Ovary (tissue), 7 donors: ENCODE measurements at regions not wholly inside any gene's neighbourhood (a gene's known extent, or its start where the extent isn't known, plus 50 kb on each side); places are given as distances from the start of the nearest gene placed in this dataset.

Experiments used
- DNase-seq, 5 donors: peaks; one replicate each; pipeline ENCODE4 v3.0.0-alpha.2; 2019 to 2020
- H3K27ac ChIP-seq, 2 donors: fragments of 200-600 bp; one replicate each; pipeline versions ENCODE4 v1.5.1 to v1.8.0; 2019 to 2022
- H3K27me3 ChIP-seq: fragments of 200-600 bp; one replicate; pipeline ENCODE4 v1.8.0; 2022
- H3K36me3 ChIP-seq: fragments of 200-600 bp; sonication (generic); one replicate; pipeline ENCODE4 v1.5.1; 2019
- H3K4me1 ChIP-seq: one replicate; pipeline ENCODE4 v1.8.1; 2013; ENCODE audit warnings: mild to moderate bottlenecking, moderate library complexity; ENCODE audit not compliant: insufficient read depth
- H3K4me3 ChIP-seq: fragments of 200-600 bp; sonication (generic); one replicate; pipeline ENCODE4 v1.5.1; 2017
- H3K9me3 ChIP-seq, 2 donors: fragments of 200-600 bp in 1 of 2; sonication (generic) in 1 of 2; one replicate each; pipeline versions ENCODE4 v1.5.1 to v1.8.1; 2013 to 2019; ENCODE audit warnings: mild to moderate bottlenecking in 1 of 2, moderate library complexity in 1 of 2
- CTCF ChIP-seq, 3 donors: fragments of 450-650 bp in 2 of 3; fragments of 200-600 bp in 1 of 3; IDR thresholded peaks; one replicate each; pipeline versions ENCODE4 v1.5.1 to v1.8.0; 2016 to 2022; ENCODE audit warnings: antibody characterized with exemption in 3 of 3, mild to moderate bottlenecking in 1 of 3
- EP300 ChIP-seq: sonication (generic); formaldehyde crosslinking; IDR thresholded peaks from one replicate; pipeline ENCODE4 v1.6.1; 2017; ENCODE audit warnings: antibody characterized with exemption
- POLR2A ChIP-seq: fragments of 450-650 bp; IDR thresholded peaks from one replicate; pipeline ENCODE4 v1.6.1; 2017; ENCODE audit warnings: antibody characterized with exemption, mild to moderate bottlenecking, moderate library complexity
- WGBS, 3 donors: extraction: QIAGEN DNeasy Blood & Tissue Kit in 1 of 3; methylation state at CpG; one replicate each; pipeline versions ENCODE4 v1.1.5 to v1.1.7; 2013 to 2017; 5-methylcytosine and 5-hydroxymethylcytosine counted together
- intact Hi-C, 4 donors: fragments of 100-400 bp; cut with DNase I; formaldehyde crosslinking; loops; one replicate each; pipeline versions ENCODE4 v1.11.0 to v1.15.1; 2022 to 2023
- donor health status: DM: no; HTN: no; CAD: no; lungs with moderate emphysema.
- donor health status: DM: no; HTN: no; CAD: no.
- donor health status: Bipolar disorder and iron deficiency.
- donor health status: DM: no; HTN: no; CAD: no.
- donor health status: DM: yes; HTN: yes; CAD: no.

DNA sequence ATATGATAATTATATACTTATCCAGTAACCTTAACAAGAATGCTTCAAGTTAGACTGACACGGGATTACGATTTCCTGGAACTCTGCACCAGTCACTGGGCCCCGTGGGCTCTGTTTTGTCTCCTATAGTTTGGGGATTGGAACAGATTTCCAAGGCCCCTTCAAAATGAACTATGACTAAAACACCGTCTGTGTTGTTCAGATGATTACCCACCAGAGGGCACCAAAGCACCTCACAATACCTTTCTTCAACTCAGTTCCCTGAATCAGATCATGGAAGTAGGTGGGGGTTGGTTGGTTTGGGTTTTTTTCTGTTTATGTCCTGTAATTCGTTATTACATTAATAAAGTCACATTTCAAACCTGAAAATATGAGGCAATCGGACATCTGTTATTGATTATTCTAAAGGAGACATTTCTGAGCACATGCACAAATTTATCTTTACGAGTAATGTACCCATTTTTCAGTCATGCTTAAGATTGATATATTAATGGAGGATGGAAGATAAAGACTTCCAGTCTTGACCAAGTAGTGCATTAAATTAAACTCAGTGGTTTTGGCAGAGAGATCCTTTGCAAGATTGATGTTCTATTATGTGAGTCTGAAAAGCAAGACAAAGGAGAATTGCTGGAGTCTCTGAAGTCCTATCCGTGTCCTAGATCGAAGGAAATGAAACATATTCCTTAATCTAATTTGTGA lies 112.0 kb upstream of the COL21A1 start:
- Histone ChIP-seq H3K36me3 (no peaks in the 10 kb centered on the region), H3K27me3 (no peaks in the 10 kb centered on the region), H3K27ac (no peak overlapping the region), H3K4me1 (no peaks in the 10 kb centered on the region), H3K9me3 (no peaks in the 10 kb centered on the region), H3K4me3 (no peak overlapping the region)
- TF ChIP-seq POLR2A, result no peak
- peak; percentile 77 to 89 (median 86) for TF ChIP-seq CTCF (IDR thresholded peaks at IDR 0.05)
- no peak for TF ChIP-seq EP300
- 26 to 32% (median 32%) methylated on average over 9 of the region's 9 CpGs for WGBS, 3 donors
- DNase-seq, result peak in 4 of 5 donors; percentile 43 to 81 (median 62)
- intact Hi-C loops, result no loop called here

- TF ChIP-seq EP300 (no peak), POLR2A (no peak), CTCF (IDR thresholded peaks at IDR 0.05) (no peak)
- Histone ChIP-seq H3K27ac (no peak overlapping the region), H3K27me3 (no peaks in the 10 kb centered on the region), H3K4me1 (no peaks in the 10 kb centered on the region), H3K9me3 (no peaks in the 10 kb centered on the region), H3K36me3 (no peaks in the 10 kb centered on the region), H3K4me3 (no peak overlapping the region)
- 74 to 82% (median 77%) methylated on average over 6 of the region's 6 CpGs for WGBS, 3 donors
- intact Hi-C loops, result loop anchor here in 1 of 4 donors (2.0 kb wide), 1 partner anchor 237 kb away; no protein-coding TSS in a partner anchor
- no peak for DNase-seq
Measured at GRCh38 chr6:56357616-56358373, 110.4 kb upstream of the COL21A1 start.

GRCh38 chr6:56356426-56356825 lies 109.0 kb upstream of the COL21A1 start:
- no peaks in the 10 kb centered on the region for H3K27me3 ChIP-seq
- H3K27ac ChIP-seq, result no peak overlapping the region
- no peak for DNase-seq
- intact Hi-C loops, result loop anchor here in 1 of 4 donors (2.0 kb wide), 1 partner anchor 238 kb away; no protein-coding TSS in a partner anchor
- H3K4me3 ChIP-seq, result no peak overlapping the region
- H3K4me1 ChIP-seq, result no peaks in the 10 kb centered on the region
- TF ChIP-seq EP300 (no peak), POLR2A (no peak), CTCF (IDR thresholded peaks at IDR 0.05) (no peak)
- 6 to 18% (median 13%) methylated on average over 2 of the region's 2 CpGs for WGBS, 3 donors
- H3K9me3 ChIP-seq, result no peaks in the 10 kb centered on the region
- no peaks in the 10 kb centered on the region for H3K36me3 ChIP-seq

DNA sequence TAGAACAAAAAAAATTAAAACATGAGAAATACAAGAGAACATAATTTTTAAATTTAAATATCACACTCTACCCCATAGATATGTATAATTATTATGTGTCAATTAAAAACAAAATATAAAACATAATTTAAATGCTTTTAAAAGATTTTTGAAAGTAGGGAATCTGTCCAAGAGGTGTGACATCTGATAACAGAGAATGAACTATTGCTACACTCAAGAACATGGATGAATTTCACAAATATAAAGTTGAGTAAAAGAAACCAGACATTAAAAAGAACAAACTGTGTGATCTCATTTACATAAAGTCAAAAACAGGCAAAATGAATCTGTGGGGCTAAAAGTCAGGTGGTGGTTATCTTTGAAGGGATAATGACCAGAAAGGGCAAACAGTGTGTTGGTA lies 106.5 kb upstream of the COL21A1 start:
- DNase-seq, result no peak
- H3K4me3 ChIP-seq, result no peak overlapping the region
- TF ChIP-seq POLR2A, result no peak
- no peak for TF ChIP-seq EP300
- TF ChIP-seq CTCF (IDR thresholded peaks at IDR 0.05), result no peak
- no peaks in the 10 kb centered on the region for H3K27me3 ChIP-seq
- no peak overlapping the region for H3K27ac ChIP-seq
- intact Hi-C loops, result no loop called here
- H3K9me3 ChIP-seq, result no peaks in the 10 kb centered on the region
- no peaks in the 10 kb centered on the region for H3K4me1 ChIP-seq
- H3K36me3 ChIP-seq, result no peaks in the 10 kb centered on the region
